K562 (cell line): ENCODE measurements at regions not wholly inside any gene's neighbourhood (a gene's known extent, or its start where the extent isn't known, plus 50 kb on each side); places are given as distances from the start of the nearest gene placed in this dataset.
A peak's percentile ranks its signal among the peaks of the same experiment; 100 is the strongest.

Experiments
- ATAC-seq: fragments of 200-7000 bp; cut with Tn5 transposase; 3 replicates; pipeline ENCODE4 v1.9.1; 2020; ENCODE audit warnings: moderate library complexity
- BruUV-seq: library from RNA; stranded (reverse); fragments of 400-500 nt; replicated peaks from 2 replicates; lab custom pipeline; 2021; lab: Mats Ljungman, UMichigan
- CTCF ChIA-PET: fragments of 300-600 bp; formaldehyde crosslinking; extraction: SDS; loops from one replicate; lab custom pipeline; 2021; ENCODE audit warnings: low intra/inter-chr PET ratio; lab: Yijun Ruan, JAX
- POLR2A ChIA-PET: fragments of 300-600, 350-650 bp; sonication (Branson Sonifier 250); formaldehyde crosslinking; extraction: SDS; loops from one replicate; lab custom pipeline; 2021; ENCODE audit warnings: antibody characterized with exemption, inconsistent platforms; lab: Yijun Ruan, JAX
- DNase-seq, 4 experiments: peaks; one replicate each; pipeline versions ENCODE4 v3.0.0 to v3.0.0-alpha.2; 2011 to 2018; ENCODE audit warnings: low spot score in 3 of 4, mixed read lengths in 3 of 4; ENCODE audit errors: extremely low read depth in 1 of 4
- FAIRE-seq: peaks from 2 replicates; lab custom pipeline; 2011; peaks lifted over from hg19 to GRCh38; lab: Jason Lieb, UNC
- H2AFZ ChIP-seq: 2 replicates; pipeline ENCODE4 v1.6.0; 2011; ENCODE audit warnings: low read depth, low read length, control low read depth, inconsistent platforms
- H3K27ac ChIP-seq: fragments of 200-600 bp; 3 replicates; pipeline ENCODE4 v1.8.0; 2011; ENCODE audit warnings: low read depth, mild to moderate bottlenecking, control low read depth, inconsistent platforms, low read length, moderate library complexity, mixed read lengths; ENCODE audit errors: extremely low read depth
- H3K27me3 ChIP-seq, 2 experiments: fragments of 300-600 bp in 1 of 2; 2 replicates in 1 of 2; 3 replicates in 1 of 2; pipeline versions ENCODE4 v1.6.0 to v1.8.0; 2011; ENCODE audit warnings: inconsistent platforms in 2 of 2, low read length in 2 of 2, mild to moderate bottlenecking in 1 of 2, mixed read lengths in 1 of 2, moderate library complexity in 1 of 2; ENCODE audit not compliant: control insufficient read depth in 2 of 2, insufficient read depth in 2 of 2
- H3K36me3 ChIP-seq: fragments of 300-600 bp; 3 replicates; pipeline ENCODE4 v1.8.0; 2011; ENCODE audit warnings: mild to moderate bottlenecking, low read length, inconsistent platforms; ENCODE audit not compliant: control insufficient read depth, insufficient read depth
- H3K4me1 ChIP-seq, 2 experiments: fragments of 200-600 bp in 1 of 2; replicated peaks in 1 of 2; 2 replicates in 1 of 2; 3 replicates in 1 of 2; pipeline versions ENCODE4 v1.5.1 to v1.8.0; 2011; ENCODE audit warnings: inconsistent platforms in 2 of 2, low read length in 2 of 2, mild to moderate bottlenecking in 1 of 2, mixed read lengths in 1 of 2, moderate library complexity in 1 of 2; ENCODE audit not compliant: control insufficient read depth in 2 of 2, insufficient read depth in 2 of 2
- H3K4me2 ChIP-seq: 2 replicates; pipeline ENCODE4 v1.6.1; 2011; ENCODE audit warnings: low read length, control low read depth, inconsistent platforms, mixed read lengths; ENCODE audit not compliant: insufficient read depth
- H3K4me3 ChIP-seq: fragments of 200-600 bp; sonication (generic), shearing (Covaris generic); 2 replicates; pipeline ENCODE4 v1.5.1; 2016; ENCODE audit warnings: control low read depth, inconsistent platforms
- H3K79me2 ChIP-seq: fragments of 200-600 bp; 3 replicates; pipeline ENCODE4 v1.8.0; 2011; ENCODE audit warnings: low read length, inconsistent platforms; ENCODE audit not compliant: control insufficient read depth, insufficient read depth
- H3K9ac ChIP-seq, 2 experiments: 2 replicates each; pipeline versions ENCODE4 v1.6.0 to v1.6.1; 2011; ENCODE audit warnings: low read depth in 2 of 2, low read length in 2 of 2, control low read depth in 1 of 2, inconsistent platforms in 1 of 2, mild to moderate bottlenecking in 1 of 2, mixed read lengths in 1 of 2; ENCODE audit not compliant: insufficient read depth in 1 of 2
- H3K9me1 ChIP-seq: one replicate; pipeline ENCODE4 v1.6.0; 2011; ENCODE audit warnings: inconsistent platforms, mild to moderate bottlenecking, low read length, moderate library complexity; ENCODE audit not compliant: control insufficient read depth, insufficient read depth
- H3K9me3 ChIP-seq: replicated peaks from 2 replicates; pipeline ENCODE4 v1.5.1; 2011; ENCODE audit warnings: low read depth, low read length, inconsistent platforms; ENCODE audit not compliant: control insufficient read depth, insufficient read depth
- H4K20me1 ChIP-seq: replicated peaks from 2 replicates; pipeline ENCODE4 v1.6.1; 2011; ENCODE audit warnings: low read length, inconsistent platforms, mixed read lengths; ENCODE audit not compliant: control insufficient read depth, insufficient read depth
- EZH2 ChIP-seq: IDR thresholded peaks from 2 replicates; pipeline ENCODE4 v1.6.1; 2012; ENCODE audit warnings: low read depth, mild to moderate bottlenecking, inconsistent platforms, low read length, borderline replicate concordance
- HOXB6 ChIP-seq: fragments of 250-450 bp; sonication (Bioruptor Pico); IDR thresholded peaks from 2 replicates; pipeline ENCODE4 v1.5.1; 2022; ENCODE audit warnings: mild to moderate bottlenecking, borderline replicate concordance
- KHSRP ChIP-seq: fragments of 450-650 bp; IDR thresholded peaks from 2 replicates; pipeline ENCODE4 v1.6.1; 2017
- KLF13 ChIP-seq: fragments of 450-650 bp; IDR thresholded peaks from 2 replicates; pipeline ENCODE4 v1.6.1; 2016; ENCODE audit warnings: missing genetic modification characterization, low read depth, mild to moderate bottlenecking, missing compliant biosample characterization, moderate library complexity, borderline replicate concordance
- MEF2D ChIP-seq: conservative IDR thresholded peaks from 2 replicates; pipeline ENCODE4 v1.6.1; 2016; ENCODE audit warnings: low read depth, missing genetic modification characterization, missing compliant biosample characterization
- RBM17 ChIP-seq: fragments of 200-400 bp; formaldehyde crosslinking; IDR thresholded peaks from 2 replicates; pipeline ENCODE4 v1.6.1; 2017; ENCODE audit warnings: low read depth, mild to moderate bottlenecking, low read length, borderline replicate concordance
- RBM39 ChIP-seq: fragments of 200-400 bp; formaldehyde crosslinking; optimal IDR thresholded peaks from 2 replicates; pipeline ENCODE3; 2018; ENCODE audit warnings: low read depth, low read length
- SREBF1 ChIP-seq: fragments of 150-350 bp; IDR thresholded peaks from 2 replicates; pipeline ENCODE4 v1.6.1; 2014; ENCODE audit warnings: antibody characterized with exemption, low read depth, low read length, borderline replicate concordance
- STAT6 ChIP-seq: sonication (generic); formaldehyde crosslinking; IDR thresholded peaks from 2 replicates; pipeline ENCODE4 v1.8.1; 2023; ENCODE audit warnings: mild to moderate bottlenecking, missing genetic modification reagents
- TSC22D4 ChIP-seq: fragments of 450-650 bp; IDR thresholded peaks from 2 replicates; pipeline ENCODE4 v1.6.1; 2016; ENCODE audit warnings: missing genetic modification characterization, missing biosample characterization, control low read depth
- YBX1 ChIP-seq: fragments of 450-650 bp; IDR thresholded peaks from 2 replicates; pipeline ENCODE4 v1.7.1; 2016; ENCODE audit warnings: mild to moderate bottlenecking
- ZNF3 ChIP-seq: fragments of 250-450 bp; sonication (Bioruptor Pico); IDR thresholded peaks from 2 replicates; pipeline ENCODE4 v1.5.0; 2021; ENCODE audit warnings: mild to moderate bottlenecking, moderate library complexity
- ZNF57 ChIP-seq: fragments of 450-650 bp; formaldehyde crosslinking; IDR thresholded peaks from 2 replicates; pipeline ENCODE4 v1.4.0; 2020; ENCODE audit warnings: mild to moderate bottlenecking, moderate library complexity
- ZNF77 ChIP-seq: fragments of 250-450 bp; sonication (Bioruptor Pico); IDR thresholded peaks from 2 replicates; pipeline ENCODE4 v1.5.0; 2020
- WGBS: fragments of 100-300 bp; shearing (Covaris generic); methylation state at CpG from one replicate; pipeline ENCODE4 v1.1.6; 2016; ENCODE audit warnings: low coverage, mixed read lengths; ENCODE audit not compliant: insufficient coverage; ENCODE audit errors: missing lambda C conversion rate; 5-methylcytosine and 5-hydroxymethylcytosine counted together
- in situ Hi-C: fragments of 300-500 bp; cut with MboI; formaldehyde crosslinking; loops from 4 replicates; pipeline ENCODE4 v1.15.0; 2018; ENCODE audit warnings: inconsistent platforms, mixed read lengths
- intact Hi-C: fragments of 100-400 bp; cut with micrococcal nuclease; formaldehyde crosslinking; loops from 2 replicates; pipeline ENCODE4 v1.14.2; 2022

- H3K9ac ChIP-seq: peak overlapping the region in 1 of 2 experiments; percentile 17; a peak in 1 of 4 replicates
- POLR2A ChIA-PET: interaction anchor here (0.7 kb wide), 1 partner anchor 1558 kb away, joined by 3 read pairs; no protein-coding TSS in a partner anchor
- 22% methylated on average over 6 of the region's 7 CpGs for WGBS
- in situ Hi-C loops (no loop called here), intact Hi-C loops (no loop called here)
- ATAC-seq (no peak), DNase-seq (no peak), FAIRE-seq (no peak)
- H3K4me2 ChIP-seq: no peak overlapping the region
- no TSS peak for BruUV-seq
- H3K9me1 ChIP-seq: no peaks in the 10 kb centered on the region
- no peak overlapping the region for H3K27ac ChIP-seq
- no peaks in the 10 kb centered on the region for H3K79me2 ChIP-seq
- no peaks in the 10 kb centered on the region for H4K20me1 ChIP-seq
- H3K4me3 ChIP-seq: no peak overlapping the region
- no peaks in the 10 kb centered on the region for H3K9me3 ChIP-seq
- CTCF ChIA-PET: no interaction called here
- no peak for TF ChIP-seq RBM17
- no peak for TF ChIP-seq YBX1
- TF ChIP-seq HOXB6: no peak
- no peak for TF ChIP-seq RBM39
- H3K27me3 ChIP-seq: no peaks in the 10 kb centered on the region; a peak in 2 of 5 replicates
- no peaks in the 10 kb centered on the region for H3K36me3 ChIP-seq
- no peak overlapping the region for H2AFZ ChIP-seq
- peaks cover 8% of the 10 kb centered on the region in 2 experiments; a peak in 4 of 5 replicates for H3K4me1 ChIP-seq
Observed at GRCh38 chrX:40310016-40310415, 212.3 kb upstream of the BCOR start.

GRCh38 chrX:40307871-40308270 lies 210.1 kb upstream of the BCOR start:
- WGBS: 32% methylated on average over 11 of the region's 13 CpGs
- FAIRE-seq (no peak), ATAC-seq (no peak), DNase-seq (no peak)
- CTCF ChIA-PET: no interaction called here
- POLR2A ChIA-PET: interaction anchor here (0.6 to 0.7 kb wide), 2 partner anchors 9 to 557 kb away, joined by 3 read pairs; no protein-coding TSS in a partner anchor
- Histone ChIP-seq H3K27me3 (no peaks in the 10 kb centered on the region; a peak in 2 of 5 replicates), H3K27ac (no peak overlapping the region), H3K9me1 (no peaks in the 10 kb centered on the region), H3K4me2 (no peak overlapping the region), H2AFZ (no peak overlapping the region), H4K20me1 (no peaks in the 10 kb centered on the region), H3K79me2 (no peaks in the 10 kb centered on the region), H3K9me3 (no peaks in the 10 kb centered on the region), H3K4me1 (peaks cover 8% of the 10 kb centered on the region in 2 experiments; a peak in 4 of 5 replicates), H3K9ac (no peak overlapping the region), H3K36me3 (no peaks in the 10 kb centered on the region), H3K4me3 (no peak overlapping the region)
- in situ Hi-C loops: no loop called here
- no TSS peak for BruUV-seq
- intact Hi-C loops: no loop called here
- TF ChIP-seq TSC22D4: no peak
- no peak for TF ChIP-seq MEF2D
- no peak for TF ChIP-seq KLF13
- TF ChIP-seq KHSRP: no peak
- no peak for TF ChIP-seq ZNF57 (CRISPR knock-in tag)
- no peak for TF ChIP-seq ZNF77 (CRISPR knock-in tag)
- TF ChIP-seq STAT6 (CRISPR knock-in tag): no peak
- no peak for TF ChIP-seq ZNF3 (CRISPR knock-in tag)
- no peak for TF ChIP-seq EZH2
- no peak for TF ChIP-seq SREBF1
